ENCODE measurements at regions not wholly inside any gene's neighbourhood (a gene's known extent, or its start where the extent isn't known, plus 50 kb on each side); places are given as distances from the start of the nearest gene placed in this dataset.

DNA sequence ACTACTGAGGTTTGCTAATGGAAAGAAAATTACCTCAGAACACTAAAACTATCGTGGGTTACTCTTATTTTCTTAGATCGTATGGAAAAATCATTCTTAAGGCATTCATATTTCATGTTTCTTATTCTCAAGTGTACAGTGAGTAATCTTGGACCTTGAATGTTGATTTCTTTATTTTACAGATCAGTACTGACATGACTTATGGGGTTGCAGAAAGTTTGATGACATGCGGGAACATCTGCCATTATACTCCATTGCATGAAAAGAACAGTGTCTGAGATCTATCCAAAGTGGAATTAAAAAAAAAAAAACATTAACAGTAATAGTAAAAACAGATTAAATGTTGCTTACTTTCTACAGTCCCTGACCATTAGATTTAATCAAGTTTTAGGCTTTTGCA, 1290.2 kb upstream of the WWC1 start:
- TF ChIP-seq, protein P1, sequence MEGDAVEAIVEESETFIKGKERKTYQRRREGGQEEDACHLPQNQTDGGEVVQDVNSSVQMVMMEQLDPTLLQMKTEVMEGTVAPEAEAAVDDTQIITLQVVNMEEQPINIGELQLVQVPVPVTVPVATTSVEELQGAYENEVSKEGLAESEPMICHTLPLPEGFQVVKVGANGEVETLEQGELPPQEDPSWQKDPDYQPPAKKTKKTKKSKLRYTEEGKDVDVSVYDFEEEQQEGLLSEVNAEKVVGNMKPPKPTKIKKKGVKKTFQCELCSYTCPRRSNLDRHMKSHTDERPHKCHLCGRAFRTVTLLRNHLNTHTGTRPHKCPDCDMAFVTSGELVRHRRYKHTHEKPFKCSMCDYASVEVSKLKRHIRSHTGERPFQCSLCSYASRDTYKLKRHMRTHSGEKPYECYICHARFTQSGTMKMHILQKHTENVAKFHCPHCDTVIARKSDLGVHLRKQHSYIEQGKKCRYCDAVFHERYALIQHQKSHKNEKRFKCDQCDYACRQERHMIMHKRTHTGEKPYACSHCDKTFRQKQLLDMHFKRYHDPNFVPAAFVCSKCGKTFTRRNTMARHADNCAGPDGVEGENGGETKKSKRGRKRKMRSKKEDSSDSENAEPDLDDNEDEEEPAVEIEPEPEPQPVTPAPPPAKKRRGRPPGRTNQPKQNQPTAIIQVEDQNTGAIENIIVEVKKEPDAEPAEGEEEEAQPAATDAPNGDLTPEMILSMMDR (IDR thresholded peaks at IDR 0.05; ENCODE audit: insufficient read depth, low read length, poor library complexity, severe bottlenecking), result no peak

DNA sequence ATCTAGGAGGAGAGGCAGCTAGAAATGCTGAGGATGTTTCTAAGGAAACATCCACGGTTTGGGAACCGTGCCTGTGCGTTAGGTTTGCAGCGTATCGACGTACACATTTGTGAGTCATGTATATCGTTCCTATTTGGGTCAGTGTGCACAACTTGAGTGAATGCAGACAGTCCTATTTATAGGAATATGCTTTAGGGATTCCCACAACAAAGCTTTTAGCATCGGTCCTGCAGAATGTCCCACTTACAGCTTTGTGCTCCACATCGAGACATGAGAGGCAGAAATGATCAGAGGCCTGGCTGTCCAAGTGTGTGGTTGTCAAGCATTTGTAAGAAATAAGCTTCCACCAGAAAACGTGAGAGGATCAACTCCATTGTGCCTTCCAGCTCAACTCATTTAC, 1282.7 kb upstream of the WWC1 start:
- TF ChIP-seq, protein P1 (IDR thresholded peaks at IDR 0.05; ENCODE audit: insufficient read depth, low read length, poor library complexity, severe bottlenecking), result no peak
- DNase-seq (ENCODE audit: extremely low read depth, insufficient read length), result no peak
- no peak overlapping the region for H3K4me3 ChIP-seq (replicated peaks; ENCODE audit: low read depth, low read length)
- no peaks in the 10 kb centered on the region for H3K36me3 ChIP-seq (ENCODE audit: control insufficient read depth, insufficient read depth, low read length)
- no peaks in the 10 kb centered on the region for H3K27me3 ChIP-seq (replicated peaks; ENCODE audit: control insufficient read depth, insufficient read depth, low read length)

More for the DNA sequence above, 1290.2 kb upstream of the WWC1 start:
- no peaks in the 10 kb centered on the region for H3K27me3 ChIP-seq (replicated peaks; ENCODE audit: control insufficient read depth, insufficient read depth, low read length)
- no peaks in the 10 kb centered on the region for H3K36me3 ChIP-seq (ENCODE audit: control insufficient read depth, insufficient read depth, low read length)
- no peak for DNase-seq (ENCODE audit: extremely low read depth, insufficient read length)
- H3K4me3 ChIP-seq (replicated peaks; ENCODE audit: low read depth, low read length), result no peak overlapping the region

DNA sequence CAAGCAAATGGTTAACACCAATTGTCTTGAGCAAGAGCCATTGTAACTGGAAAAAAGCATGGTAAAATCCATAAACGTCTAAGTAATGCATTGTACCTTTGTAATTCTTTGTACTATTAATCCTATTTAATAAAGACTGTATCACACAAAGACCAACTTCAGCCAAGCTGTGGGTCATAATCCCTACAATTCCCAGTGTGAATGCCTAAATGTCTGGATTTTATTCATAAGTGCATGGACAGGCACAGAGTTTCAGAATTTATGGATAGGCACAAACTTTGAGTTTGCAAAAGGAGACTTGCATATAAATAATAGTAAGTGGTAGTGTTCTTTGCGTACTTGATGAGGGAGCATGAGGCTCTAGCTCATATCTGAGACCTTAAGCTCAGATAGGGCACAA, 1280.2 kb upstream of the WWC1 start:
- TF ChIP-seq, protein P1 (IDR thresholded peaks at IDR 0.05; ENCODE audit: insufficient read depth, low read length, poor library complexity, severe bottlenecking), result no peak
- DNase-seq (ENCODE audit: extremely low read depth, insufficient read length), result no peak
- Histone ChIP-seq H3K36me3 (ENCODE audit: control insufficient read depth, insufficient read depth, low read length) (no peaks in the 10 kb centered on the region), H3K4me3 (replicated peaks; ENCODE audit: low read depth, low read length) (no peak overlapping the region), H3K27me3 (replicated peaks; ENCODE audit: control insufficient read depth, insufficient read depth, low read length) (no peaks in the 10 kb centered on the region)

DNA sequence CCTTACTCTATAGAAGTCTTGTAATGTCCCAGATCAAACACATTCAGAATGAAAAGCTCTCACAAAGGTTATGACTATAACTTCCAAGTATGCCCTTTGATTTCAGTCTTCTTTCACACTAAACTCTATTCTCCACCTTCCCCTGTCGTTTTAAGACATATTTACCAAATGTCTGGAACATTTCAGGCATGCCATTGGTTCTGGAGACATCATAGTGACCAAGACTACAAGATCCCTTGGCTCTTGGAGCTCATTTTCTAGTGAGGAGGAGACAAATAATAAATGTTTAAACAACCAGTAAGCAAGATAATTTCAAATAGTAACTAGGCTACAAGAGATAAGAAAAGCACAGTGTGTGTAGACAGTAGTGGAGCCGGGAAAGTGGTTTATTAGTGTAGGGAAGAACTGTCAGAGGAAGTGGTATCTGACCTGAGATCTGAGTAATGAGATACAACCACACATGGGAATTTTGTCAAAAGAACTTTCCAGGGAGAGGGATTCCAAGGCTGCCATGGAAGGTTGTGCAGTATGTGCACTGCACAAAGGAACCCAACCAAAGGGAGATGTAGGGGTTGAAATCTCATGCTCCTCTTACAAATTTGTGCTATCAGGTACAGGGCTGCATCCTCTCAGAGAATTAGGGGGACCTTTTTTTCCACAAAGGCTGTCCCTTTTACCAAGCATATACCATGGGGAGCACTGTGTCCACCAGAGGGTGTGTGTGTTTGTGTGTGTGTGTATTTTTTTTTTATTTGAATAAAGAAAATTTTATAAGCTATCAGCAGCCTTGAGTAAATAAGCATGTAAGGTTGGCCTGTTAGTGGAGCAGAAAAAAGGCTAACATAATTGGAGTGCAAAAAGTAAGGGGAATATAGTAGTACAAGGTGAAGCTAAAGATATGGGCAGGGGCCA, 1279.1 kb upstream of the WWC1 start:
- TF ChIP-seq, protein P1 (IDR thresholded peaks at IDR 0.05; ENCODE audit: insufficient read depth, low read length, poor library complexity, severe bottlenecking), result no peak
- H3K4me3 ChIP-seq (replicated peaks; ENCODE audit: low read depth, low read length), result no peak overlapping the region
- DNase-seq (ENCODE audit: extremely low read depth, insufficient read length), result no peak
- no peaks in the 10 kb centered on the region for H3K36me3 ChIP-seq (ENCODE audit: control insufficient read depth, insufficient read depth, low read length)
- H3K27me3 ChIP-seq (replicated peaks; ENCODE audit: control insufficient read depth, insufficient read depth, low read length), result no peaks in the 10 kb centered on the region

DNA sequence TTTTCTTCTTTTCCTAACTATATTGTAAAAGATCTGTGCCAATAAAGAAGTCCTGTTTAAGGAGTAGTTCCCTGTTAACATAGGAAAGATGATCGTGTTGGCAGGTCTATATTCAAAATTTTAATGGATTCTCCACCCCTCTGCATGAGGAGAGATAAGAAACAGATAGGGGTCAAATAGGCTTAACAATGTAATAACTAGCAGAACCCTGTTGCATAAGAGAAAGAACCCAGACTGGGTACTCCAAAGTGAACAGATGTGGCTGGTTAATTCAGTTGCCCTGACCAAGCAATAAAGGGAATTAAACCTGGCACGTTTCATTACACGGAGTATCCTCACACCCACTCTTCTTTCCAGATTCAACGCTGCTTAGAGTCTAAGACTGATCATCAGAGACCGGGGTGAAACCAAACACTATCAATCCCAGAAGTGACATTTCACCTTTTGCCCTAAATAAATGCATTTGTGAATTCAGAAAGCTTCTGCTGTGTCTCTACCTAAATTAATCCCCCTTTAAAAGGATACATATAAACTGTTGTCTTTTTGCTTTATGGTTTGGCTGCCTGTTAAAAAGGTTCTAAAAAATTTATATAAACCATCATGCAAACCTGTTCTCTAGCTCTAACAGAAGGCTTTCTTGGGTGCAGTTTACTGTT, 1276.9 kb upstream of the WWC1 start:
- DNase-seq (ENCODE audit: extremely low read depth, insufficient read length), result no peak
- H3K4me3 ChIP-seq (replicated peaks; ENCODE audit: low read depth, low read length), result no peak overlapping the region
- H3K27me3 ChIP-seq (replicated peaks; ENCODE audit: control insufficient read depth, insufficient read depth, low read length), result no peaks in the 10 kb centered on the region
- TF ChIP-seq, protein P1 (IDR thresholded peaks at IDR 0.05; ENCODE audit: insufficient read depth, low read length, poor library complexity, severe bottlenecking), result no peak
- H3K36me3 ChIP-seq (ENCODE audit: control insufficient read depth, insufficient read depth, low read length), result no peaks in the 10 kb centered on the region
